Lower lobe of right lung (tissue), 2 donors: ENCODE measurements at regions not wholly inside any gene's neighbourhood (a gene's known extent, or its start where the extent isn't known, plus 50 kb on each side); places are given as distances from the start of the nearest gene placed in this dataset.
A peak's percentile ranks its signal among the peaks of the same experiment; 100 is the strongest.

Experiments
- ATAC-seq, 2 donors: fragments of 200-7000 bp; cut with Tn5 transposase; one replicate each; pipeline ENCODE4 v1.9.1; 2020 to 2022; ENCODE audit warnings: mild to moderate bottlenecking in 2 of 2, moderate library complexity in 2 of 2
- DNase-seq: peaks from one replicate; pipeline ENCODE4 v3.0.0-alpha.2; 2020
- H3K27ac ChIP-seq: fragments of 200-600 bp; one replicate; pipeline ENCODE4 v1.8.0; 2022
- H3K27me3 ChIP-seq: fragments of 200-600 bp; one replicate; pipeline ENCODE4 v1.8.0; 2022; ENCODE audit warnings: low read depth
- H3K36me3 ChIP-seq: fragments of 200-600 bp; one replicate; pipeline ENCODE4 v1.8.0; 2022; ENCODE audit warnings: mild to moderate bottlenecking
- H3K4me1 ChIP-seq: fragments of 200-600 bp; one replicate; pipeline ENCODE4 v1.8.0; 2022
- H3K4me3 ChIP-seq: fragments of 200-600 bp; one replicate; pipeline ENCODE4 v1.8.0; 2022; ENCODE audit warnings: mild to moderate bottlenecking
- H3K9me3 ChIP-seq: fragments of 200-600 bp; one replicate; pipeline ENCODE4 v1.8.0; 2022
- CTCF ChIP-seq: fragments of 200-600 bp; IDR thresholded peaks from one replicate; pipeline ENCODE4 v1.8.0; 2022; ENCODE audit warnings: antibody characterized with exemption, mild to moderate bottlenecking
- intact Hi-C: fragments of 100-400 bp; cut with DNase I; formaldehyde crosslinking; loops from one replicate; pipeline ENCODE4 v1.11.0; 2022
- donor health status: DM: no; HTN: yes; CAD: no; lungs with severe emphysema.

DNA sequence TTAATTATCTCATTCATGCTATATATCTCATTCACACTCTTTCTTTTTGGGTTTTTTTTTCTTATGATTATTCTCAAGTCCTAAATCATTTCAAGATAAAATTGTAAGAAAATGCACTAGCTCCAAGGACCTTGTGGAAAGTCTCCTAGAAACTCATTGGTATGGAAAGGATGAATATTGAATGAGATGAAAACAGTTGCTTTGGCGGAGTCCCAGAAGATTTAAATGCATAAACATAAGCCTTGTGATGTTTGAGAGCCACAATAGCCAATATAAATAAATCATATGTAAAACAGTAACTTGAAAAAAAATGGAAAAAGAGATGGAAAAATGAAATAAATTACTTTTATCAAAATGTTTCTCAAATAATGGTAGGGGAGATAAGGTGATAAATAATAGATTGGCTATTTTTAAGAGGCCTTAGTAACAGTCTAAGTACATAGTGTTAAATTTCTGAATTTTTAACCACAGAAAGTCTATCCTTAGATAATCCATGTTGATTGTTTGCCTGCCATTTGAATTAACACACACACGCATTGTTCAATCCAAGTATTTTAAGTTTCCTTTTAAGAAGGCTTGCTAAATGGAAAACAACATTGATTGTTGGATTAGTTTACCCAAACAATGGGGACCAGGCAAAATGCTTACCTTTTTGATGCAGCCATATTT, 81.1 kb upstream of the CD2AP start:
- DNase-seq: no peak
- Histone ChIP-seq H3K4me1 (no peaks in the 10 kb centered on the region), H3K9me3 (no peaks in the 10 kb centered on the region), H3K4me3 (no peak overlapping the region), H3K36me3 (no peaks in the 10 kb centered on the region), H3K27ac (no peak overlapping the region), H3K27me3 (no peaks in the 10 kb centered on the region)
- no peak for ATAC-seq
- no peak for TF ChIP-seq CTCF
- intact Hi-C loops: no loop called here

DNA sequence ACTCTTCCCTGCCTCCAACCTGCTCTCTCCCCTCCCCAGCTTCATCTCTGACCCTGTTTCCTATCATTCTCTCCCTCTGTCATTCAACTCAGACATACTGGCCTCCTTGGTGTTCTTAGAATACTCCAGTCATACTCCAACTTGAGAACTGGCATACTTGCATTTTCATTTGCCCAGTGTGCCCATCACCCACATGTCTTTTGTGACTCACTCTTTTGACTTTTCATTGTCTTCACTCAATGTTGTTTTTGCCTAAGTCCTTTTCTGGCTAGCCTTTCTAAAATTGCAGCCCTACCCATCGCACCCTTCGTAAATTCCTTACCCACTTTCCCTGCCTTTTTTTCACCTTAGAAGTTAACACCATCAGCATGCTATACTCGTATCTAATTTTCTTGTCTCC, 77.0 kb upstream of the CD2AP start:
- no peak for ATAC-seq
- Histone ChIP-seq H3K27me3 (no peaks in the 10 kb centered on the region), H3K27ac (no peak overlapping the region), H3K4me1 (peaks cover 6% of the 10 kb centered on the region), H3K9me3 (no peaks in the 10 kb centered on the region), H3K4me3 (no peak overlapping the region), H3K36me3 (no peaks in the 10 kb centered on the region)
- intact Hi-C loops: no loop called here
- no peak for DNase-seq
- TF ChIP-seq CTCF: no peak

GRCh38 chr6:47402081-47402480, 75.5 kb upstream of the CD2AP start:
- no peak overlapping the region for H3K27ac ChIP-seq
- no peaks in the 10 kb centered on the region for H3K36me3 ChIP-seq
- peaks cover 6% of the 10 kb centered on the region for H3K4me1 ChIP-seq
- ATAC-seq (peak in 1 of 2 donors; percentile 28), DNase-seq (no peak)
- TF ChIP-seq CTCF: no peak
- H3K27me3 ChIP-seq: no peaks in the 10 kb centered on the region
- H3K4me3 ChIP-seq: no peak overlapping the region
- H3K9me3 ChIP-seq: no peaks in the 10 kb centered on the region
- intact Hi-C loops: no loop called here

DNA sequence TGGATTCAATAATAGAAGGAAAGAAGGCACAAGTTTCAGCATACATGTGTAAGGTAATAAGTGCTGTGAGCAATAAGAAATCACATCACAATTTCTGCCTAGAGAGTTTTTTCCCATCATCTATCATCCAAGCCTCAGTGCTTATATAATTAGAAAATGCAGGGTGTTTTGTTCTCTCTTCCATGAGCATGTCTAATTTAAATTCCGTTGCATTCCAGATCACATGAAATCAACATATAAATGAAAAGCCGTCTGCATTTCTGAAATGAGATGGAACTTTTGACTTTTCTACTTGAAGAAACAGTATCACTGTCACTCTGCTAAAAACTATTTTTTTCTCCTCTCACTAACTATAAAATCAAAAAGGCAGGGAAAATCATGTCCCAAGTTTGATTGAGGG, 74.5 kb upstream of the CD2AP start:
- ATAC-seq (no peak), DNase-seq (no peak)
- no peak for TF ChIP-seq CTCF
- H3K36me3 ChIP-seq: no peaks in the 10 kb centered on the region
- no peaks in the 10 kb centered on the region for H3K27me3 ChIP-seq
- intact Hi-C loops: no loop called here
- H3K4me1 ChIP-seq: peaks cover 9% of the 10 kb centered on the region
- no peak overlapping the region for H3K4me3 ChIP-seq
- no peak overlapping the region for H3K27ac ChIP-seq
- H3K9me3 ChIP-seq: no peaks in the 10 kb centered on the region

DNA sequence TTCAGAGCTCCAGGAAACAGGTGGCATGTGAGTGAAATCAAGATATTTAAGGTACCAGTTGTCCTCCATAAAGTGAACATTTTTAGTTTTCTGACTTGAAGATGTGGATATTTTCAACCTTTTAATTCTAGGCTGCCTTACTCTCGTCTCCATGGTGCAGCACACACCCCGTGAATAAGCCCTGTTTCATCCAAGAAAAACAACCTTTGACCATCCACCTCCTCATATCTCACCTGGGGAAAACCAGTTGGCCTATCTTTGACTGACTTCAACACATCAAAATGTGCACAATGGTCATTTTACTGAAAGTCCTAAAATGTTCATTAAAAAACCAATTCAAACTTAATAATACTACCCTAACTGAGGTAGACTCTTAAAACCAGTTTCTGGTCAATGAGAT, 73.8 kb upstream of the CD2AP start:
- H3K4me1 ChIP-seq: peaks cover 10% of the 10 kb centered on the region
- H3K27ac ChIP-seq: no peak overlapping the region
- no peaks in the 10 kb centered on the region for H3K27me3 ChIP-seq
- intact Hi-C loops: no loop called here
- no peak for DNase-seq
- no peak for TF ChIP-seq CTCF
- ATAC-seq: no peak
- H3K36me3 ChIP-seq: no peaks in the 10 kb centered on the region
- no peak overlapping the region for H3K4me3 ChIP-seq
- no peaks in the 10 kb centered on the region for H3K9me3 ChIP-seq
